ENCODE measurements at regions not wholly inside any gene's neighbourhood (a gene's known extent, or its start where the extent isn't known, plus 50 kb on each side); places are given as distances from the start of the nearest gene placed in this dataset.

GRCh38 chr1:168893359-168893801 is 164.4 kb upstream of the DPT start:
- no peak overlapping the region for H3K4me3 ChIP-seq (ENCODE audit: low read depth, low read length)
- no peak for DNase-seq (ENCODE audit: low read depth)
- TF ChIP-seq CTCF (IDR thresholded peaks at IDR 0.05; ENCODE audit: insufficient read depth, low read depth, low read length): no peak

GRCh38 chr1:168894397-168894903 is 165.4 kb upstream of the DPT start:
- H3K4me3 ChIP-seq (ENCODE audit: low read depth, low read length): no peak overlapping the region
- DNase-seq (ENCODE audit: low read depth): no peak
- no peak for TF ChIP-seq CTCF (IDR thresholded peaks at IDR 0.05; ENCODE audit: insufficient read depth, low read depth, low read length)

- no peak for DNase-seq (ENCODE audit: low read depth)
- no peak overlapping the region for H3K4me3 ChIP-seq (ENCODE audit: low read depth, low read length)
- no peak for TF ChIP-seq CTCF (IDR thresholded peaks at IDR 0.05; ENCODE audit: insufficient read depth, low read depth, low read length)
Measured at GRCh38 chr1:168897249-168897648, 168.2 kb upstream of the DPT start.

- no peak for DNase-seq (ENCODE audit: low read depth)
- TF ChIP-seq CTCF (IDR thresholded peaks at IDR 0.05; ENCODE audit: insufficient read depth, low read depth, low read length): no peak
- no peak overlapping the region for H3K4me3 ChIP-seq (ENCODE audit: low read depth, low read length)
Measured at GRCh38 chr1:168903237-168903830, 174.3 kb upstream of the DPT start.

GRCh38 chr1:168905633-168906032 is 176.6 kb upstream of the DPT start:
- TF ChIP-seq CTCF (IDR thresholded peaks at IDR 0.05; ENCODE audit: insufficient read depth, low read depth, low read length): no peak
- DNase-seq (ENCODE audit: low read depth): no peak
- H3K4me3 ChIP-seq (ENCODE audit: low read depth, low read length): no peak overlapping the region

- H3K4me3 ChIP-seq (ENCODE audit: low read depth, low read length): no peak overlapping the region
- no peak for DNase-seq (ENCODE audit: low read depth)
- no peak for TF ChIP-seq CTCF (IDR thresholded peaks at IDR 0.05; ENCODE audit: insufficient read depth, low read depth, low read length)
Measured at GRCh38 chr1:168906367-168906766, 177.4 kb upstream of the DPT start.

GRCh38 chr1:168907053-168907452 is 178.0 kb upstream of the DPT start:
- no peak for DNase-seq (ENCODE audit: low read depth)
- no peak overlapping the region for H3K4me3 ChIP-seq (ENCODE audit: low read depth, low read length)
- TF ChIP-seq CTCF (IDR thresholded peaks at IDR 0.05; ENCODE audit: insufficient read depth, low read depth, low read length): no peak
